Parathyroid adenoma (tissue), 2 donors: ENCODE measurements at regions not wholly inside any gene's neighbourhood (a gene's known extent, or its start where the extent isn't known, plus 50 kb on each side); places are given as distances from the start of the nearest gene placed in this dataset.

Experiments
- H2AFZ ChIP-seq: fragments of 300-600 bp; sonication (generic); one replicate; pipeline ENCODE4 v1.7.0; 2017; ENCODE audit warnings: antibody characterized with exemption, mild to moderate bottlenecking
- H3K27ac ChIP-seq: fragments of 300-600 bp; sonication (generic); one replicate; pipeline ENCODE4 v1.7.0; 2017
- H3K27me3 ChIP-seq: fragments of 300-600 bp; sonication (generic); one replicate; pipeline ENCODE4 v1.7.0; 2017; ENCODE audit warnings: low read length; ENCODE audit not compliant: control insufficient read depth, insufficient read depth
- H3K36me3 ChIP-seq: fragments of 300-600 bp; sonication (generic); one replicate; pipeline ENCODE4 v1.7.0; 2017; ENCODE audit warnings: low read length; ENCODE audit not compliant: control insufficient read depth, insufficient read depth
- H3K4me1 ChIP-seq: fragments of 300-600 bp; sonication (generic); one replicate; pipeline ENCODE4 v1.7.0; 2017; ENCODE audit warnings: control low read depth
- H3K4me2 ChIP-seq: fragments of 300-600 bp; sonication (generic); one replicate; pipeline ENCODE4 v1.7.0; 2017; ENCODE audit warnings: low read length
- H3K4me3 ChIP-seq: fragments of 300-600 bp; sonication (generic); one replicate; pipeline ENCODE4 v1.7.0; 2017; ENCODE audit warnings: low read depth, low read length
- H3K79me2 ChIP-seq: fragments of 300-600 bp; sonication (generic); one replicate; pipeline ENCODE4 v1.7.0; 2017; ENCODE audit warnings: control low read depth
- H3K9ac ChIP-seq: fragments of 300-600 bp; sonication (generic); one replicate; pipeline ENCODE4 v1.7.0; 2017; ENCODE audit warnings: mild to moderate bottlenecking
- H3K9me3 ChIP-seq: fragments of 300-600 bp; sonication (generic); one replicate; pipeline ENCODE4 v1.7.0; 2017; ENCODE audit warnings: low read length; ENCODE audit not compliant: control insufficient read depth
- TF ChIP-seq, protein P1 (sequence below): fragments of 300-600 bp; sonication (generic); IDR thresholded peaks from one replicate; pipeline ENCODE4 v1.7.0; 2017; ENCODE audit warnings: antibody characterized with exemption, mild to moderate bottlenecking
- donor health status: primary hyperparathyroidism.

DNA sequence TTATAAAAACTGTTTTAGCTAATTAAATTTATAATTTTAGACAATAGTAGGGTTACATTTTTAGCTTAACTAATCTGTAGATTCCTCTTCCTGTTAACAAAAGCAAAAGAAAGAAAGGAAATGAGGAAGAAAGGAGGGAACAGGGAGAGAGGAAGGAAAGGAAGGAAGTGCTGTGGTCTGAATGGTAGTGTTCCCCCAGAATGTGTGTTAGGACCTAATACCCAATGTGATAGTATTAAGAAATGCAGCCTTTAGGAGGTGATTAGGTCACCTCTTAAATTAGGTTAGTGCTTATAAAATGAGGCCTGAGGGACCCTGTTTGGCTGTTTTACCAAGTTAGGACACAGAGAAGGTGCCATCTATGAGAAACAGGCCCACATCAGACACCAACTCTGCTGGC lies 136.9 kb upstream of the SAMSN1 start:
- Histone ChIP-seq H3K27me3 (no peaks in the 10 kb centered on the region), H3K4me2 (no peak overlapping the region), H3K36me3 (no peaks in the 10 kb centered on the region), H3K9me3 (no peaks in the 10 kb centered on the region), H3K27ac (no peak overlapping the region), H3K9ac (no peak overlapping the region), H3K4me3 (no peak overlapping the region), H3K4me1 (no peaks in the 10 kb centered on the region), H2AFZ (no peak overlapping the region), H3K79me2 (no peaks in the 10 kb centered on the region)
- TF ChIP-seq, protein P1, sequence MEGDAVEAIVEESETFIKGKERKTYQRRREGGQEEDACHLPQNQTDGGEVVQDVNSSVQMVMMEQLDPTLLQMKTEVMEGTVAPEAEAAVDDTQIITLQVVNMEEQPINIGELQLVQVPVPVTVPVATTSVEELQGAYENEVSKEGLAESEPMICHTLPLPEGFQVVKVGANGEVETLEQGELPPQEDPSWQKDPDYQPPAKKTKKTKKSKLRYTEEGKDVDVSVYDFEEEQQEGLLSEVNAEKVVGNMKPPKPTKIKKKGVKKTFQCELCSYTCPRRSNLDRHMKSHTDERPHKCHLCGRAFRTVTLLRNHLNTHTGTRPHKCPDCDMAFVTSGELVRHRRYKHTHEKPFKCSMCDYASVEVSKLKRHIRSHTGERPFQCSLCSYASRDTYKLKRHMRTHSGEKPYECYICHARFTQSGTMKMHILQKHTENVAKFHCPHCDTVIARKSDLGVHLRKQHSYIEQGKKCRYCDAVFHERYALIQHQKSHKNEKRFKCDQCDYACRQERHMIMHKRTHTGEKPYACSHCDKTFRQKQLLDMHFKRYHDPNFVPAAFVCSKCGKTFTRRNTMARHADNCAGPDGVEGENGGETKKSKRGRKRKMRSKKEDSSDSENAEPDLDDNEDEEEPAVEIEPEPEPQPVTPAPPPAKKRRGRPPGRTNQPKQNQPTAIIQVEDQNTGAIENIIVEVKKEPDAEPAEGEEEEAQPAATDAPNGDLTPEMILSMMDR, result no peak

DNA sequence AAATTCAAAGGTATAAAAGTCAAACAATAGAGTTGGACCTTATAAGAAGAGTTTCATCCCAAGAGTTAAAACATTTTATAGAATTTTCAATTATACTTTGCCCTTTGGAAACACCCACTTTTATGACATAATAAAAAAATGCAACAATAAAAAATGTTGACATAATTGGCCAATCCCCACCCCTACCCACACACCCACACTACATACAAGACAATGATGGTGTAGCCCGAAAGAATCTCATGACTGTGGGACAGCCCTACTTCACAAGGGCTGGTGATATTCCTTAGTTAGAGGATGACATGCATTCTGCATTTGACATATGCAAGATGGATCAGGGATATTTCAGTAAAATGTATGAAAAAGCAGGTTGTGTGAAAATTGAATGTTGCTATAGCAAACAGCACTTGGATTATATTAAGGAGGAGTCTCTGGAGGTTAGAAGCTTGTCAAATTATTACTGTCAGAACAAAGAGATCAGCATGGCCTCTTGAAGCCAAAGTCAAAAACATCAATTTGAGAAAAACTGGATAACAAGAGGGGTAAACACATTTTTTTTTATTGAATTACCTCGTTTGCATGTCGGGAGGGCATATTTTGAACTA lies 133.0 kb upstream of the SAMSN1 start:
- Histone ChIP-seq H3K9me3 (no peaks in the 10 kb centered on the region), H3K27ac (no peak overlapping the region), H3K79me2 (no peaks in the 10 kb centered on the region), H3K36me3 (no peaks in the 10 kb centered on the region), H3K4me1 (no peaks in the 10 kb centered on the region), H3K4me3 (no peak overlapping the region), H2AFZ (no peak overlapping the region), H3K27me3 (no peaks in the 10 kb centered on the region), H3K9ac (no peak overlapping the region), H3K4me2 (no peak overlapping the region)
- TF ChIP-seq, protein P1, result no peak

DNA sequence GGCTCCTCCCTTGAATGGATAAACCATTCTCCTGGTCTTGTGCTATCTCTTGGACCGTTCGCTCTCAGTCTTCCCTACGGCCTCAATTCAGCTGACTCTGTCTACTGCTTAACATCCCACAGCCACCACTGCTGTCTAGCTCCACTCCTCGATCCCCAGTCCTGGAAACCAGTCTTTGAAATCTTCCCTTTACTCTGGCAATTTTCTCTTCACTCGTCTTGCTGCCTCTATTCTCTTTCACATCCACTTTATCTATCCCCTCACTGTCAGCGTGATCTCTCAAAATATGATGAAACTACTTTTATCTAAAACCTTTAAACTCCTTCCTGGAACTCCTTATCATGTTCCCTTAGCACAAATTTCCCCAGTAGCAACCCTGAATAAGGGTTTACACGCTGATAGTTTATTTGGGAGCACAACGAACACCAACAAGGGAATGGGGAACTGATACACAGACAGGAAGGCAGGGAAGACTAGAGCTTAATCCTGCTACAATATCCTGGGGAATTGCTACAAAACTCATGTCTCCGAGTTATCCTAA lies 131.6 kb upstream of the SAMSN1 start:
- Histone ChIP-seq H3K27me3 (no peaks in the 10 kb centered on the region), H3K27ac (no peak overlapping the region), H3K9me3 (no peaks in the 10 kb centered on the region), H3K36me3 (no peaks in the 10 kb centered on the region), H3K4me2 (no peak overlapping the region), H3K79me2 (no peaks in the 10 kb centered on the region), H3K9ac (no peak overlapping the region), H3K4me1 (no peaks in the 10 kb centered on the region), H3K4me3 (no peak overlapping the region), H2AFZ (no peak overlapping the region)
- TF ChIP-seq, protein P1, result no peak

DNA sequence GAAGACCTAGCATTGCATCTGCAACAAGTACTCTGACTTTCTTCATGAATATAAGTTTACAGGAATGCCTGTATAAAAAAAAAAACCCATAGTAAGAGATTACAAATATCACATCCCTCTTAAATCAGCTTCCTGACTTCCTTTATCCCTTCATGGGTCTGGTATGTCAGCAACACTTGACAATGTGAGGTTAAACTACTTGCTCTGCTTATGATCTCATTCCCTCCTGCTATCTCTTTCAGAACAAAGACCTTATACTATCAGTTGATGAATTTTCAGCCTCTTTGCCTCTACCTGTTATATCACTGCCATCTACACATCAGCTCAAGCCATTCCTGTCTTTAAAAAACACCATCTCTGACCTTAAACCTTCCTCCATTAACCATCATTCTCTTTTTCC lies 130.9 kb upstream of the SAMSN1 start:
- Histone ChIP-seq H3K9me3 (no peaks in the 10 kb centered on the region), H3K4me1 (no peaks in the 10 kb centered on the region), H3K9ac (no peak overlapping the region), H3K4me3 (no peak overlapping the region), H3K79me2 (no peaks in the 10 kb centered on the region), H3K27ac (no peak overlapping the region), H3K36me3 (no peaks in the 10 kb centered on the region), H3K4me2 (no peak overlapping the region), H2AFZ (no peak overlapping the region), H3K27me3 (no peaks in the 10 kb centered on the region)
- TF ChIP-seq, protein P1, result no peak
